Endothelial cell (in vitro differentiated cells): ENCODE measurements at regions not wholly inside any gene's neighbourhood (a gene's known extent, or its start where the extent isn't known, plus 50 kb on each side); places are given as distances from the start of the nearest gene placed in this dataset.

Experiments
- DNase-seq: peaks from one replicate; pipeline ENCODE4 v3.0.0; 2021; ENCODE audit warnings: low spot score
- H3K27ac Mint-ChIP-seq: one replicate; pipeline ENCODE4 v1.8.0; 2021; ENCODE audit warnings: mixed read lengths, inconsistent platforms; ENCODE audit not compliant: unreplicated experiment
- H3K27me3 Mint-ChIP-seq: one replicate; pipeline ENCODE4 v1.8.0; 2021; ENCODE audit warnings: mild to moderate bottlenecking, moderate library complexity, mixed read lengths, inconsistent platforms; ENCODE audit not compliant: unreplicated experiment
- H3K36me3 Mint-ChIP-seq: one replicate; pipeline ENCODE4 v1.8.0; 2021; ENCODE audit warnings: mild to moderate bottlenecking, low read depth, mixed read lengths, inconsistent platforms; ENCODE audit not compliant: unreplicated experiment
- H3K4me1 Mint-ChIP-seq: one replicate; pipeline ENCODE4 v1.8.0; 2021; ENCODE audit warnings: mild to moderate bottlenecking, mixed read lengths, inconsistent platforms; ENCODE audit not compliant: unreplicated experiment
- H3K4me3 Mint-ChIP-seq: one replicate; pipeline ENCODE4 v1.8.0; 2021; ENCODE audit warnings: mild to moderate bottlenecking, mixed read lengths, inconsistent platforms; ENCODE audit not compliant: unreplicated experiment
- H3K9me3 Mint-ChIP-seq: one replicate; pipeline ENCODE4 v1.8.0; 2021; ENCODE audit warnings: mixed read lengths, inconsistent platforms; ENCODE audit not compliant: unreplicated experiment
- CTCF ChIP-seq: fragments of 200-600 bp; sonication (generic); IDR thresholded peaks from one replicate; pipeline ENCODE4 v1.5.0; 2021; ENCODE audit warnings: antibody characterized with exemption; ENCODE audit not compliant: unreplicated experiment

GRCh38 chr10:84845628-84846261 is 517.4 kb downstream of the CCSER2 start:
- H3K36me3 Mint-ChIP-seq, result no peaks in the 10 kb centered on the region
- H3K4me3 Mint-ChIP-seq, result no peak overlapping the region
- no peaks in the 10 kb centered on the region for H3K9me3 Mint-ChIP-seq
- peak; percentile 39 for DNase-seq
- H3K4me1 Mint-ChIP-seq, result no peaks in the 10 kb centered on the region
- no peak overlapping the region for H3K27ac Mint-ChIP-seq
- TF ChIP-seq CTCF, result no peak
- H3K27me3 Mint-ChIP-seq, result peaks cover 2% of the 10 kb centered on the region

GRCh38 chr10:84846658-84847316 is 518.4 kb downstream of the CCSER2 start:
- Mint-ChIP-seq H3K9me3 (no peaks in the 10 kb centered on the region), H3K4me1 (no peaks in the 10 kb centered on the region), H3K36me3 (no peaks in the 10 kb centered on the region), H3K27ac (no peak overlapping the region), H3K27me3 (peaks cover 2% of the 10 kb centered on the region), H3K4me3 (no peak overlapping the region)
- no peak for DNase-seq
- no peak for TF ChIP-seq CTCF

- H3K27ac Mint-ChIP-seq, result no peak overlapping the region
- H3K27me3 Mint-ChIP-seq, result no peaks in the 10 kb centered on the region
- no peaks in the 10 kb centered on the region for H3K36me3 Mint-ChIP-seq
- no peak for TF ChIP-seq CTCF
- no peak overlapping the region for H3K4me3 Mint-ChIP-seq
- no peak for DNase-seq
- no peaks in the 10 kb centered on the region for H3K9me3 Mint-ChIP-seq
- peaks cover 3% of the 10 kb centered on the region for H3K4me1 Mint-ChIP-seq
Measured at GRCh38 chr10:84848967-84849366, 520.6 kb downstream of the CCSER2 start.

GRCh38 chr10:84850826-84851225 is 522.4 kb downstream of the CCSER2 start:
- Mint-ChIP-seq H3K36me3 (no peaks in the 10 kb centered on the region), H3K9me3 (no peaks in the 10 kb centered on the region), H3K4me1 (peaks cover 3% of the 10 kb centered on the region), H3K4me3 (no peak overlapping the region), H3K27ac (no peak overlapping the region), H3K27me3 (no peaks in the 10 kb centered on the region)
- no peak for TF ChIP-seq CTCF
- no peak for DNase-seq

- Mint-ChIP-seq H3K27me3 (no peaks in the 10 kb centered on the region), H3K36me3 (no peaks in the 10 kb centered on the region), H3K4me3 (no peak overlapping the region), H3K9me3 (no peaks in the 10 kb centered on the region), H3K27ac (no peak overlapping the region), H3K4me1 (peaks cover 3% of the 10 kb centered on the region)
- TF ChIP-seq CTCF, result no peak
- no peak for DNase-seq
Measured at GRCh38 chr10:84854439-84854838, 526.0 kb downstream of the CCSER2 start.
